ENCODE measurements at regions not wholly inside any gene's neighbourhood (a gene's known extent, or its start where the extent isn't known, plus 50 kb on each side); places are given as distances from the start of the nearest gene placed in this dataset.

DNA sequence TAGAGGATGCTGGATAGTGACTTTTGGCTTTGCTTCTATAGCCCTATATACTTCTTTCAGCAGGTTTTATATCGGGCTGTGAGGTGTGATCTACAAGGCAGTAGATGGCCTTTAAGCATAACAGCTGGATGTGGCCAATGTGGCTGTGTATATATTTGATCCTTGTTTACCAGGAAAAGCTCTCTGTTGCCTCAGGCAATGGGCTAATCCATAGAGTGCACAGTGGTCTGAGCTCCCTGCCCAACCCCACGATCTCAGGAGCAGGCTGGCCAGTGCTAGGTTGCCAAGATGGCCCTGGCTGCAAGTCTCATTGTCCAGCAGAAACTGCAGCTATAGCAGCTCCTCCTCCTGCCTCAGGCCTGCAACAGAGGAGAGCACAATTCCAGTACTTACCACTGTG lies 72.3 kb upstream of the SPHKAP start:
- Mint-ChIP-seq H3K4me1 (ENCODE audit: low read depth) (no peaks in the 10 kb centered on the region), H3K27ac (no peak overlapping the region), H3K27me3 (no peaks in the 10 kb centered on the region), H3K36me3 (ENCODE audit: insufficient read depth) (no peaks in the 10 kb centered on the region), H3K4me3 (ENCODE audit: low read depth) (no peak overlapping the region), H3K9me3 (ENCODE audit: low read depth) (no peaks in the 10 kb centered on the region)
- TF ChIP-seq, protein P1, sequence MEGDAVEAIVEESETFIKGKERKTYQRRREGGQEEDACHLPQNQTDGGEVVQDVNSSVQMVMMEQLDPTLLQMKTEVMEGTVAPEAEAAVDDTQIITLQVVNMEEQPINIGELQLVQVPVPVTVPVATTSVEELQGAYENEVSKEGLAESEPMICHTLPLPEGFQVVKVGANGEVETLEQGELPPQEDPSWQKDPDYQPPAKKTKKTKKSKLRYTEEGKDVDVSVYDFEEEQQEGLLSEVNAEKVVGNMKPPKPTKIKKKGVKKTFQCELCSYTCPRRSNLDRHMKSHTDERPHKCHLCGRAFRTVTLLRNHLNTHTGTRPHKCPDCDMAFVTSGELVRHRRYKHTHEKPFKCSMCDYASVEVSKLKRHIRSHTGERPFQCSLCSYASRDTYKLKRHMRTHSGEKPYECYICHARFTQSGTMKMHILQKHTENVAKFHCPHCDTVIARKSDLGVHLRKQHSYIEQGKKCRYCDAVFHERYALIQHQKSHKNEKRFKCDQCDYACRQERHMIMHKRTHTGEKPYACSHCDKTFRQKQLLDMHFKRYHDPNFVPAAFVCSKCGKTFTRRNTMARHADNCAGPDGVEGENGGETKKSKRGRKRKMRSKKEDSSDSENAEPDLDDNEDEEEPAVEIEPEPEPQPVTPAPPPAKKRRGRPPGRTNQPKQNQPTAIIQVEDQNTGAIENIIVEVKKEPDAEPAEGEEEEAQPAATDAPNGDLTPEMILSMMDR (IDR thresholded peaks at IDR 0.05; ENCODE audit: unreplicated experiment): no peak
- DNase-seq (ENCODE audit: low spot score, unreplicated experiment): no peak

GRCh38 chr2:228247335-228247734 lies 65.8 kb upstream of the SPHKAP start:
- Mint-ChIP-seq H3K36me3 (ENCODE audit: insufficient read depth) (no peaks in the 10 kb centered on the region), H3K27ac (no peak overlapping the region), H3K9me3 (ENCODE audit: low read depth) (no peaks in the 10 kb centered on the region), H3K4me1 (ENCODE audit: low read depth) (no peaks in the 10 kb centered on the region), H3K27me3 (no peaks in the 10 kb centered on the region), H3K4me3 (ENCODE audit: low read depth) (no peak overlapping the region)
- no peak for DNase-seq (ENCODE audit: low spot score, unreplicated experiment)
- TF ChIP-seq, protein P1 (IDR thresholded peaks at IDR 0.05; ENCODE audit: unreplicated experiment): no peak

- no peak for DNase-seq (ENCODE audit: low spot score, unreplicated experiment)
- Mint-ChIP-seq H3K36me3 (ENCODE audit: insufficient read depth) (no peaks in the 10 kb centered on the region), H3K27ac (no peak overlapping the region), H3K4me1 (ENCODE audit: low read depth) (no peaks in the 10 kb centered on the region), H3K27me3 (no peaks in the 10 kb centered on the region), H3K9me3 (ENCODE audit: low read depth) (no peaks in the 10 kb centered on the region), H3K4me3 (ENCODE audit: low read depth) (no peak overlapping the region)
- TF ChIP-seq, protein P1 (IDR thresholded peaks at IDR 0.05; ENCODE audit: unreplicated experiment): no peak
Observed at GRCh38 chr2:228245601-228246000, 64.1 kb upstream of the SPHKAP start.

- H3K4me1 Mint-ChIP-seq (ENCODE audit: low read depth): no peaks in the 10 kb centered on the region
- H3K27me3 Mint-ChIP-seq: no peaks in the 10 kb centered on the region
- no peaks in the 10 kb centered on the region for H3K9me3 Mint-ChIP-seq (ENCODE audit: low read depth)
- DNase-seq (ENCODE audit: low spot score, unreplicated experiment): no peak
- H3K27ac Mint-ChIP-seq: no peak overlapping the region
- H3K4me3 Mint-ChIP-seq (ENCODE audit: low read depth): no peak overlapping the region
- H3K36me3 Mint-ChIP-seq (ENCODE audit: insufficient read depth): no peaks in the 10 kb centered on the region
- TF ChIP-seq, protein P1 (IDR thresholded peaks at IDR 0.05; ENCODE audit: unreplicated experiment): no peak
Observed at GRCh38 chr2:228242591-228242990, 61.1 kb upstream of the SPHKAP start.

DNA sequence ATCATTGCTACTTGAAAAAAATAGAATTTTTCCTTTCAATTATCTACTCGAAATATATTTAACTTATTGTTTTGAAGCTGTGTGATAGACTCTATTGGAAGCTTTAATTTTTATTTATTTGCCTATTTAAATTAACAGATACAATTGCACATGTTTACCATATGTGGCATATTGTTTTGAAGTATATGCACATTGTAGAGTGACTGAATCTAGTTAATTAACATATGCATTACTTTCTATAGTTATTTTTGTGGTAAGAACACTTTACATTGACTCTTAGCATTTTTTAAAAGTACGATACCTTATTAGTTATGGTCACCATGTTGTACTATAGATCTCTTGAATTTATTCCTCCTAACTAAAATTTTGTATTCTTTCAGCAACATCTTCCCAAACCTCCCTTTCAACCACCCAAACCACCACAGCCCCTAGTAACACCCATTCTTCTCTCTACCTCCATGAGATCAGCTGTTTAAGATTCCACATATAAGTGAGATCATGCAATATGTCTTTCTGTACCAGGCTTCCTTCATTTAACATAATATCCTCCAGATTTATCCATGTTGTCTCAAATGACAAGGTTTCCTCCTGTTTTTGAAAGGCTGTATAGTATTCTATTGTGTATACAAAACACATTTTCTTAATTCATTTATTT lies 58.5 kb upstream of the SPHKAP start:
- H3K27me3 Mint-ChIP-seq: no peaks in the 10 kb centered on the region
- H3K36me3 Mint-ChIP-seq (ENCODE audit: insufficient read depth): no peaks in the 10 kb centered on the region
- TF ChIP-seq, protein P1 (IDR thresholded peaks at IDR 0.05; ENCODE audit: unreplicated experiment): no peak
- no peak overlapping the region for H3K4me3 Mint-ChIP-seq (ENCODE audit: low read depth)
- no peaks in the 10 kb centered on the region for H3K9me3 Mint-ChIP-seq (ENCODE audit: low read depth)
- no peak overlapping the region for H3K27ac Mint-ChIP-seq
- H3K4me1 Mint-ChIP-seq (ENCODE audit: low read depth): no peaks in the 10 kb centered on the region
- DNase-seq (ENCODE audit: low spot score, unreplicated experiment): no peak

Measured in progenitor cell of endocrine pancreas (in vitro differentiated cells).